ENCODE measurements at regions not wholly inside any gene's neighbourhood (a gene's known extent, or its start where the extent isn't known, plus 50 kb on each side); places are given as distances from the start of the nearest gene placed in this dataset.

DNA sequence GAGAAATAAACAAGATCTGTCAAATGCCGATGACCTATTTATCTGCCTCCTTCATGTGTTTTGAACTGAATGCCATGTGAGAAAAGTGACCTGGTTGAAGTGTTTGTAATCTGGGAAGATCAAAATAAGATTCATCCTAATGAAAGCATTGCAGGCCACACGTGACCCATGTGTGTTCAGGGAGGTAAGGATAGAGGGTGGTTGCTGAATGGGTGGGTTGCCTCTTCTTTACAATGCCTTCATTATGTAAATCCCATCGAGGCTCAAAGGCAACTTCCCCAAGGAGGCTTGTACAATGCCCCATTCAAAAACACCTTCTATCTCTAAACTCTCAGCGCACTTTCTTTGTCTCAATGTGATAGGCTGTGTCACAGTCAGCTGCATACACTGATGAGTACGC, 273.1 kb downstream of the LRATD1 start:
- TF ChIP-seq, protein P1, sequence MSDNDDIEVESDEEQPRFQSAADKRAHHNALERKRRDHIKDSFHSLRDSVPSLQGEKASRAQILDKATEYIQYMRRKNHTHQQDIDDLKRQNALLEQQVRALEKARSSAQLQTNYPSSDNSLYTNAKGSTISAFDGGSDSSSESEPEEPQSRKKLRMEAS (IDR thresholded peaks at IDR 0.05), result no peak
- TF ChIP-seq CEBPB (IDR thresholded peaks at IDR 0.05), result no peak
